NCI-H524 treated with DMSO at 0.1 percent for 48 hours (cell line): ENCODE measurements at regions not wholly inside any gene's neighbourhood (a gene's known extent, or its start where the extent isn't known, plus 50 kb on each side); places are given as distances from the start of the nearest gene placed in this dataset.
"Not testable (repeated sequence)": the region's sequence is repeated elsewhere in the genome, so short reads cannot be mapped to it uniquely, and the experiment has no call there.

Experiments
- DNase-seq: peaks from one replicate; lab custom pipeline; 2025; lab: John Stamatoyannopoulos, UW

DNA sequence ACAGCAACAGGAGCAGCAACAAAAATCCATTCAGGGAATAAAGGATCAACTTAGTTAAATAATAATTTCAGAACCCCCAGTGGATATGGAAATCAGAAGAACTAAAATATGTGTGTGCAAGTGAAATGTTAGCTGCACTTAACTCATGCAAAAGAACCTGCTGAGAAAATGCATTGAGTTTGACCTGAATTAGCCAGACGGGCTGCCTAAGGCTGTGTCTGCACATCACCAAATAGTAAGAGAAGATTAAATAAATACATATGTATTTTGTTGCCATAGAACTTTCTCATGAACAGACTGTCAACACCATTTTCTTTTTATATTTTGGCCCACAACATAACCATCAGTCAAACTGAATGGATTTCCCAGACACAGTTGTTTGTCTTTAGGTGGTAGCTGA lies 262.0 kb upstream of the PIK3C3 start:
- DNase-seq: no peak

DNA sequence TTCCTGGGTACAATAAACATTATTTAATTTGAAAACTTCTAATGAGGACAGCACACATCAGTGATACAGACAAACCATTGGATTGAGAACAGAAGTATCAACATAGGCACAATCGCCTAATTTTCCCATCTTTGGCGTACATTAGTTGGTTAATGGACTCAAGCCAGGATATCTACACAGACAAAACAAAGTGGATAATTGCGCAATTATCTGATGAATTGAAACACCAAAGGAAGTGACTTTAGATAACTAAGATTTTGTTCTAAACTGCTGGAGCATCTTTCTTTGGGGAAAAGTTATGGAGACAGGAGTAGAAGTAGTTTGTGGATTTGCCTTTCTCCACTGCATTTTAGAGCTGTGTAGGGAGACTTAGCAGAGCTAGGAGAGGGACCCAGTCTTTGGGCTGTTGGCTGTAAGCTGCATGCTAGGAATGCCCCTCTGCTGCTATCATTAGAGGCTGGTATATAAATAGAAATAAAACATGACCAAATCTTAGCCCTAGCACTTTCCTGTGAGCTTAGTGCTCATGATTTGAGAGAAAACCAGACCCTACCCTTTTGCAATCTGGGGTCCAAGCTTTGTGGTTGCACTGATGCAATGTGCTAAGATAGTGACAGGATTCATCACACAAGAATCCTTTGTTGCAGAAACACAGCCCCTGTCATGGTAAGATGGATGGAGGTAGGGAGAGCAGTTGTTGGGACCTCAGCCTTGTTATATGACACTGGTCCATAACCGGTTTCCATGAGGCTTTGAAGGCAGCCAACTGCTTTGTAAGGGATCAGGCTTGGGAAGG lies 264.5 kb upstream of the PIK3C3 start:
- no peak for DNase-seq

DNA sequence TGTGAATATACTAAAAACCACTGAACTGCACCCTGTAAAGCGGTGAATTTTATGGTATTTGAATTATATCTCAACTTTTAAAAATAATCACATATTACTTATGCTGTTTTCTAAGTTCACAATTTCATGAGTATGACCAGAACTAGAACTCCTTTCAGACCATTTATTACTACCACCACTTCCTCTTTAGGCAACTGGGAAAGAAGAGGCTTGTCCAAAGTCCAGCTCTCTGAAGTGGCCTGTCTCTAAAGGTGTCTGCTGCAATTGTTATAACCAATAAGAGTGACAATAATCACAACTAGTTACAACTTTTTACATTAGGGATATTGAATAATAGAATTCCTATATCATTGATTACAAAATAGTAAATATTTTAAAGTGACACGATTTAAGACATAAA lies 267.9 kb upstream of the PIK3C3 start:
- DNase-seq: no peak

DNA sequence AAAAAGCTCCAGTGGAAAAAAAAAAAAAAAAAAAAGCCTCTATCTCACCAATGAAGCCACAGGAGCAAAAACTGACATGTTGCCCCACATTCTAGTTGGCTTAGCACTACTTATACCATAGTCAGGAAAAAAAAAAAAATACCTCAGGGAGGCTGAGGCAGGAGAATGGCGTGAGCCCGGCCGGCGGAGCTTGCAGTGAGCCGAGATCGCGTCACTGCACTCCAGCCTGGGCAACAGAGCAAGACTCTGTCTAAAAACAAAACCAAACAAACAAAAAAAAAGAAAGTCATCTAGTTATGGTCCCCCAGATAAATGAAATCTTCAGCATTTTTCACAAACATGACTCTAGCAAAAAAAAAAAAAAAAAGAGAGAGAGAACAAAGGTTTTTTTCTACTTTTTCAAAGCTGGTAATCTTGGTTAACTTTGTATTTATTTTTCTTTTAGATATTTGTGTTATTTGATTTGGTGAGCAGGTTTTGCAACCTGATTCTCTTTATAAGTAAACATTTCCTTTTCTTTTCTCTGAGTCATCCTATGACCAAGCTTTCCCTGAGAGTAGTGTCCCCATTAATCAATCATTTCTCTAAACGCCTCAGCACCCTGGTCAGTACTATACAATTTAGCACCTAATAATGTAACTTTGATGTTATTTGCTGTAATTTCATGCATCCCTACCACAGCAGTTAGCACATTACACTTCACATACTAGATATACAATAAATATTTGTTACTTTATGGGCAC lies 273.7 kb upstream of the PIK3C3 start:
- DNase-seq: no peak

DNA sequence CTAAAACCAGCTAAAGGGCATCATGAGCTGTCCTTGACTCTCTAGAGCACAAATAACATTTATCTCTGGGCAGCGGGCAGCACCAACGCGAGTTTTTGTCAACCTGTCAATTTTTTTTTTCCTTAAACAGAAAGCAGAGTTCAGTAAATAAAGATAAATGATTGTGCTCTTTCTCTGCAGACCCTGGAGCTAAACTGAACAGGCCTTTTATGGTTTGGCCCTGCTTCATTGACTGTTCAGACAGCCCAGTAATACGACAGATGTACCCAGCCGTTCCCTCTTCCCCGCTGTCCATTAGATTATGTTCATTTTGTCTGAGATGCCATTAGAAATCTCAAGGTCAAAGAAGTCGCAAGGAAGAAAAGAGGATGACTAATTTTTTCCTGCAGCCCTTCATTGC lies 280.5 kb upstream of the PIK3C3 start:
- no peak for DNase-seq

DNA sequence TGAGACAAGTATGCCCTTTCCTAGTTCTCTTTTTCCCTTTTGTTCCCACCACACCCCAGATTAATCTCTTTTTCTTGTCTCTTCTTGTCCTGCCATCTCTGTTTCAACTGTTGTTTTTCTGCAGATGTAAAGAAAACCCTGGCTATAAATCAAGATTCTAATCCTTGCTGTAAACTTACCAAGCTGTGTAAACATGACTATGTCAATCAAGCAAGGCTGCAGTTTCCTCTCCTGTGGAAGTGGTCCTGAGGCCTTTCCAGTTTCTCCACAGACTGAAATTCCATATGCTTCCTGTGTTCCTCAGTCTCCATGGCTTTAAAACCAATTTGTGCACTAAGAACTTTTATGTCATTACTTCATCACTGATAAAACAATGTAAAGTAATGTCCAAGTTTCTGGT lies 288.8 kb upstream of the PIK3C3 start:
- DNase-seq: no peak

DNA sequence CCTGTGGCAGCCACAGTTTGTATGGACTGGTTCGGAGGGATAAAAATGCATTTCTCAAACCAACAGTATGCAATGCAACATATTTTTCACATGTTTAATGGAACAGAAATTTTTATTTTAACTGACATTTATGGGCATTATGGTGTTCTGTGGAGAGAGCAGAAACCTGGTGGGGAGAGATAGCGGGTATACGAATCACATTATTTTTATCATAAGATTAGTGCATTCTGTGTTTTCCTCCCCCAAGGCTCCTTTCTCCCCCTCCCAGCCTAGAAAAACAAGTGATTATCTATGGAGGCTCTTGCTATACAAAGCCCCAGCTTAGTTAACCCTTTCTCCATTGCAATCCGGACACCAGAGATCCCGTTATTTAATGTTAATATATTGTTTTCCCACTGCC lies 289.8 kb upstream of the PIK3C3 start:
- no peak for DNase-seq

DNA sequence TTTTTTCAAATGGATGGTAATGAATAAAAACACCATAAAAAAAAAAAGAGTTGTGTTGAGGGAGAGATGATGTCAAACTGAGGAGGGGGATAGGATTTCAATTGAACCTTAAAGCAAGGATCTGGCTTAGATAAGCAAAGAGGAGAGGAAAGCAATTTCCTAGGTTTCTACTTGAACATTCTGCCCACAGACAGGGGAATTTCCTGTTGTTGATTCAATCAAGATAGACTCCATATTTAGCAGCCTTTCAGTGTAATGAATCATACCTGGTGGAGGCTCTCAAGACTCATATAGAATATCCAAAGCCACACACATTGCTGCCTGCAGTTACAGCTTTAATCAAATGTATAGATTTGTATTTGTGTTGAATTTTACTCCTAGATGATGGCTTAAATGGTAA lies 294.4 kb upstream of the PIK3C3 start:
- DNase-seq: no peak

DNA sequence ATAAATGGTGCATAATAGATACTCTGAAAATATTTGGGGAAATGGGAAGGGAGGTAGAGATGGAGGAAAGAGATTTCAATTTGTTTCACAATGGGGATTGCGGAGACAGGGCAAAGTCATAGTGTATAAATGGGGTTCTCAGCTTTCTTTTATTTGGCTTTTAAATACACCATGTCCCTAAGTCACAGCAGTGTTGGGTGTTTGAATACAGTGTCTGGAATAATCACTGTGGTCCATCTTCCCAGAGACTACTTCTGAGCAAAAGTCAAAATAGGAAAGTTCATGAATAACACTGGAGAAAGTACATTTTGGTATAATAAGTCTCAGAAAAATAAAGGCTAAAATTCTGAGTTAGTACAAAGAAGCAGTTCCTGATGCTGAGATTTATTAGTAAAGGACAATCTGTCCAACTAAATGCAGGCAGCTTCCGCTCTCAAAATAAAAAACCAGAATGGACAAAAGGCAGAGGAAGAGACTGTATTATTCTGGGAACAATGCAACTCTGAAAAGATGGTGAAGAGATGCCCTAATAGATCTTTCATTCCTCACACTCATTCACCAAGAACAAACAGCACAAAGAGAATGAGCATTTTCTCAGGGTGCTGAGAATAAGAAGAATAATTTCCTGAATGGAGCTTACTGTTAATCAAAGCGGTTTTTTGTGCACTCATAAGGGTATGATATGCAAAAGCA lies 295.4 kb upstream of the PIK3C3 start:
- no peak for DNase-seq

DNA sequence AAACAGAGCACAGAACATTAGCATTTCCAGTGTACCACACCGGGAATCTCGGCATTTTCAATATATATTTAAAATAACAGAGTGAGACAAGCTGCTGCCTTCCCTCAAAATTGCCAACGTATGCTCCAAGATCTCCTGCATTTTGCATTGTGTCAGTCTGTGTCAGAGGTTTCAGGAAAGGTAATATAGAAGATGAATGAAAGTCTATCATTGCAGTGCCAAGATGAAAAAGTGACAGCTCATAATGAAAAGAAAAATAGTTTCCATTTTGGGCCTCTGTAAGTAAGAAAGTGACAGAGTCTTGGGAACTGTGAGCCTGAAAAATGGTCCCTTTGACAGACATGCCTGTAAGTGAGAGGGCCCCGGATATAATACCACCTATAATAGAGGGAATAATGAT lies 297.8 kb upstream of the PIK3C3 start:
- no peak for DNase-seq

DNA sequence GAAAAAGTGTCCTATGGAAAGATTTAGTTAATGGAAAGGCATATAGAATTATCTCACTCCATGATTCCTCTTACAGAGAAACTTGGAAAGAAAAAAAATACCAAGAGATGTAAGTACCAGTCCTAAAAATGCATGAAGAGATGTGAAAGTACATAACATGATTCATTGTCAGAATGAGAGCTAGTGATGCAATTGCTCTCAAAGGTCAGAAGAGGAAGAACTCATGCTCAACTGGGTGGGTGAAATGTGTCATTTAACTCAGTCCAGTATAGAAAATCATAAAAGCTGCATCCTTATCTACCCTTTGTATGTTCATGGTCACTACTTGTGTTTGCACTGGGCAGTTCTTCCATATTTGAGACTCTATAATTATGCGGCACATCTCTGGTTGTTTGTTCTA lies 300.0 kb upstream of the PIK3C3 start:
- no peak for DNase-seq

DNA sequence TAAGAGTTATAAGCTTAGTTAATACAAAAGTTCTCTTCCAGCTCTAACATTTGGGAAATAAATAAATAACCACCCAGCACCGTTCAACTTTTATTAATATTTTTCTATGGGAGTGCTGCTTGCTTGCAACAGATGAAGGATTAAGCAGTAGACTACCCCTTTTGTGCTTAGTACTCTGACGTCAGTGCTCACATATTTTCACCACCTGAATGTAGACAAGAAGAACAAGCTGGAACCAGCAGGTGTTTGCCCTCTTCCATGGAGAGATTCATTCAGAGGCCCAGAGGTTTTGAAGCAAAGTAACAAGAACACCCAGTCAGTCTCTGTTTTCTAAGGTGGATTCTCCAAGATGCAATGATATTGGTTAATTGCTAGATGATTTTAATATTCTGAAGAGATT lies 307.1 kb upstream of the PIK3C3 start:
- DNase-seq: no peak

DNA sequence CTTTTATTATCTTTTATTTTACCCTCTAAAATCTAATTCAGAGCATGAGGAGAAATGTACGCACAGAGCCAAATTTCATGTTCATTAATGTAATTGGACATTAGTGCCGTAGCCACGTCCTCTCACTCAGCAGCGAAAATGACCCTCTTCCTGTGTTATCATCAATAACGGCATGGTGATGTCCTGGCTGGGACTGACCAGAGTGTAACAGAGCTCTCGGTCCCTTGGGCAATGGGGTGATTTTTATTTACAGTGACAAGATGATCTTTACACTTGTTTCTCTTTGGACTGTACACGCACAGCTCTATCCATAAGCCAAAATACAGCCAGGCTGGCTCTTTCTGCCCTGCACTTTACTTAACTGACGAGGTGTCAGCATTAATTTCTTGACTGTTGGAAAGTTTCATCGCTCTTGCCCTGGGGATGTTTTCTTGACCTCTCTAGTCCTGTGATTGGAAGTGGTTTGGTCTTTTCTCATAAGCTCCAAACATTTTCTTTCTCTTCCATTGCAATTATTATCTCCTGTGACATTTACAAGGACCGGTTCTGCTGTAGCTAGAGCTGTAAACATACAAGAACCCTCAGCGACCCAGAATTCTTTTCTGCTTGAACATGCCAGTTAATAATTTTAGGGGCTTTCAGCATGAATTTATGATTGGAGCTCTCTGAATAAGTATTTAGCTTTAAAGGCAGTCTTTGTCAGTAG lies 308.0 kb upstream of the PIK3C3 start:
- no peak for DNase-seq

DNA sequence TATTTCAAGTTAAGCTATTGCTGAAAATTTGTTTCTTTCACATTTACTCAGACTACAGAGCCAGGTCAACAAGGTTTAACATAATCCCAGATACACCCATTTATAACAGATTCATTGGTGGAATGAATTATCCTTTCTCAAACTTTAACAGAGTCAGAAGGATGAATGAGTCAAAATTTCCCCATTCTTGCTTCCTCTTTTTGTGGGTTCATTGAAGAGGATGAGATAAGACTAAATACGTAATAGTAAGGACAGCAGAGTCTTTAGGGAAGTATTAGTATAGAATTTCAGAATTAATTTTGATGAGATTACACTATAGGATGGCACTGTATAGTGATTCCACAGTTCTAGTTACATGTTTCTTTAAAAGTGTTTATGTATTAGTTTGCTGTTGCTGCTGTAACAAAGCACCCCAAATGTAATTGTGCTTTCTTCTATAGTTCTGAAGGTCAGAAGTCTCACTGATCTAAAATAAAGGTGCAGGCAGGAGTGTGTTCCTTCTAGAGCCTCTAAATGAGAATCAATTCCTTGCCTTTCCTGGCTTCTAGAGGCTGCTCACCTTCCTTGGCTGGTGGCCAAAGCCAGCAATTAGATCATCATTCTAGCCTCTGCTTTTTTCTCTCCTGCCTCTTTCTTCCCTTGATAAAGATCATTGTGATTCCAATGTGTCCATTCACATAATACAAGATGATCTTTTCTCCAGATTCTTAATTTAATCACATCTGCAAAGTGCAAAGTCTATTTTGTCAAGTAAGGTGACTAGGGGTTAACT lies 309.3 kb upstream of the PIK3C3 start:
- no peak for DNase-seq

DNA sequence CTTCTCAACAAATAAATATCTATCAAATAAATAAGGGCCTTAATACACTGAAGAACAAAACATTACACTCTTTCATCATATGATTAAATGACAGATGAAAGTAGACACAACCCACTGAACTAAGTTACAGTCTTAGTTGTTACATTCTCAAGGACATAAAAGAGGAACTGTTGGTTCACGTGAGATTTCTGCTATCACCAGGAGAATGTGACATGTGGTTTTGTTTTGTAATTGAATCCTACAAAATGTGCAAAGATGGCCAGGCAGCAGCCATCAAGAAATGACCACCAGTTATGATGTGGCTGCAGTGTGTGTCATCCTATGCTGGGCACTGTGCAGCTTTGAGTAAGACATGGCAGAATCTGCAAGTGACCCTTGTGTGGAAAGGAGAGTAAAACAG lies 310.6 kb upstream of the PIK3C3 start:
- DNase-seq: no peak

DNA sequence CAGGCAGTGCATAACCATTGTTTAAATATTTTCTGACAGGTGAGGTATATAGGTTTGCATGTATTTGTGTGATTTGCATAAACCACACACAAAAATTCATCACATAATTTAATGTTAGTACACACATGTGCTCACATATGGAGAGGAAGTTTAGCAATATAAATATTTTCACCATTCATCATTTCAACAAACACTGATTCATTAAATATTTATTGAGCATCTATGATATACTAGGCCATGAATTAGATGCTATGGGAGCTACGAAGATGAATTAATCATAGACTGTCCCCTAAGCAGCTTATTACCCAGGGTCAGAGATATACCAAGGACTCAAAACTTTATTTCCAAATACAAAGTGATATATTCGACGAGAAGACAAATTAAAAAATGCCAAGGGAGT lies 311.6 kb upstream of the PIK3C3 start:
- DNase-seq: no peak

DNA sequence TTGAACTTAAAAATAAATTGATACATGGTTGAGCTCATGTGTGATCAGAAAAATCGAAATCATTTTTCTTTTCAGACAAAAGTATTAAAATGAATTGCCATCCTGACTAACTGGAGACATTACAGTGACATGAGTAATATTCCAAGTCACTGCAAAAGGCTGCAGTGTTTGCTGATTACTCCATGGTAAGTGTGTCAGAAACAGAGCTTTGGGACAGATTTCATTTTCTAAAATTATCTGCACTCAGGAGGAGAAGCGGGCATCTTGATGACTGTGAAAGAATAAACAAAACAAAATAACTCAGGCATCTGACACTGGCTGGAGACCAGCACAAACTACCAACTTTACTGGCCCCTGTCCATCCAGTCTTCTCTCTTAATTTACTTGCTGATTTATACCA lies 312.3 kb upstream of the PIK3C3 start:
- no peak for DNase-seq

DNA sequence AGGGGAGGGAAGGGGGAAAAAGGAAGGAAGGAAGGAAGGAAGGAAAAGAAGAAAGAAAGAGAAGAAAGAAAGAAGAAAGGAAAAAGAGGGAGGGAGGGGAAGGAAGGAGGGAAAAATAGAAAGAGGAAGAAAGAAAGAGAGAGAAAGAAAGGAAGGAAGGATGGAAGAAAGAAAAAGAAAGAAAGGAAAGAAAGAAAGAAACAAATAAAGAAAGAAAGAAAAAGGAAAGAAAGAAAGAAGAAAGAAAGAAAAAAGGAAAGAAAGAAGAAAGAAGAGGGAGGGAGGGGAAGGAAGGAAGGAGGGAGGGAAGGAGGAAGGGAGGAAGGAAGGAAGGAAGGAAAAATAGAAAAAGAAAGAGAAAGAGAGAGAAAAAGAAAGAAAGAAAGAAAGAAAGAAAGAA lies 315.8 kb upstream of the PIK3C3 start:
- DNase-seq: no peak

DNA sequence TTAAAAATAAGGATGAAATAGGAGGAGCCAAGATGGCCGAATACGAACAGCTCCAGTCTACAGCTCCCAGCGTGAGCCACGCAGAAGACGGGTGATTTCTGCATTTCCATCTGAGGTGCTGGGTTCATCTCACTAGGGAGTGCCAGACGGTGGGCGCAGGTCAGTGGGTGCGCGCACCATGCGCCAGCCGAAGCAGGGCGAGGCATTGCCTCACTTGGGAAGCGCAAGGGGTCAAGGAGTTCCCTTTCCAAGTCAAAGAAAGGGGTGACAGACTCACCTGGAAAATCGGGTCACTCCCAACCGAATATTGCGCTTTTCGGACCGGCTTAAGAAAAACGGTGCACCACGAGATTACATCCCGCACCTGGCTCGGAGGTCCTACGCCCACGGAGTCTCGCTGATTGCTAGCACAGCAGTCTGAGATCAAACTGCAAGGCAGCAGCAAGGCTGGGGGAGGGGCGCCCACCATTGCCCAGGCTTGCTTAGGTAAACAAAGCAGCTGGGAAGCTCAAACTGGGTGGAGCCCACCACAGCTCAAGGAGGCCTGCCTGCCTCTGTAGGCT lies 323.2 kb upstream of the PIK3C3 start:
- not testable (repeated sequence) for DNase-seq

DNA sequence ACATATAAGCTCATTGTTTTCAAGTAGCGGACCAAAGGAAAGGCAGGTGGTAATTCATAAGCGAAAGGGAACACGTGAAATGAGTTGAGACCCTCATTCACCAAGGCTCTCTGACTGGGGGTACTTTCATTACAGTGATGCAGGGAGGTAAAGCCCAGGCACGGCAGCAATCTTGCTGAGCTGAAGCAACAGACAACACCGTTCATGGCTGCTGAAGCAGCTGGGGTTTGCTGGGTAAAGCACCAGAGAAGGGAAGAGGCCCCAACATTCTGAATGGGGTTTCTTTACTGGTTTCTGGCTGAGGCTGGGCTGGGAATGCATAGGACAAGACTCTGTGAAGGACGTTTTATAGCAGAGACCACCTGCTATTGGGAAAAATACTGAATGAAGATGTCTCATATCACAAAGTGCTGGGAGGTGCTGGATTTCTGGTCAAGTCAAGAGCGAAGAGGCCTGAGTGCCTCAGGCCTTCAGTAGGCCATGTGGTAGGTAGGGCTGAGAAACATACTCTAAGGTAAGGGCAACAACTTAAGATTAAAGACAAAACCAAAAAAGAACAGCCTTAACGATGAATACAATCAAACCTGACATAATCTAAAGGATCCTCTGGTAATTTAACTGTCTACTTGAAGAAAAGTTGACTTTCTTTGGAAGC lies 324.7 kb upstream of the PIK3C3 start:
- DNase-seq: no peak

DNA sequence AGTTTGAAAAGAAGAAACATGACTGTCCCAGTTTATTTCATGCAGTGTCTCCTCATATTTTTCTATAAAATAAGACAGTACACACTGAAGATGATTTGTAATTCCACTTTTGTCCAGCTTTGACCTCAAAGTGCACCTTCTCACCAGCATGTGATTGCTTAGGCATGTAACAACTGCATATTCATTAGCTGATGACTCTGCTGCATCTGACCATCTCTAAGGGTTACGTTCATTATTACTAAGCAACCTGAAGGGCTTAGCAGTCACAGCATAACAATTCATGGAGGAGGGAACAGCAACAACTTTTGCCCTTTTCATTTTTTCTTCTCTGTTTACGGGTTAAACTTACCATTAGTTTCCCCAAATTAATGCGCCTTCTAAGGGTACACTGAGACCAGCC lies 330.6 kb upstream of the PIK3C3 start:
- no peak for DNase-seq
